Activated gamma-delta T cell treated with Interleukin-2 at 50 U/mL for 16 hours (primary cell): ENCODE measurements at regions not wholly inside any gene's neighbourhood (a gene's known extent, or its start where the extent isn't known, plus 50 kb on each side); places are given as distances from the start of the nearest gene placed in this dataset.
A peak's percentile ranks its signal among the peaks of the same experiment; 100 is the strongest.

Experiments used
- DNase-seq: peaks from one replicate; pipeline ENCODE4 v3.0.0-alpha.2; 2020

- no peak for DNase-seq
These were observed 53.8 kb upstream of the ASB18 start for GRCh38 chr2:236317938-236318396.

GRCh38 chr2:236318401-236318800 is 54.2 kb upstream of the ASB18 start:
- DNase-seq = no peak

- DNase-seq = no peak
These were observed 54.8 kb upstream of the ASB18 start for GRCh38 chr2:236319036-236319435.

GRCh38 chr2:236321415-236321814 is 57.2 kb upstream of the ASB18 start:
- no peak for DNase-seq

- DNase-seq = no peak
These were observed 69.4 kb upstream of the ASB18 start for GRCh38 chr2:236333417-236334121.

GRCh38 chr2:236334122-236334876 is 70.1 kb upstream of the ASB18 start:
- no peak for DNase-seq

- no peak for DNase-seq
These were observed 71.7 kb upstream of the ASB18 start for GRCh38 chr2:236335696-236336574.

- no peak for DNase-seq
These were observed 72.6 kb upstream of the ASB18 start for GRCh38 chr2:236336575-236337464.

GRCh38 chr2:236337465-236338325 is 73.5 kb upstream of the ASB18 start:
- DNase-seq = no peak

GRCh38 chr2:236338495-236339184 is 74.4 kb upstream of the ASB18 start:
- DNase-seq = no peak

GRCh38 chr2:236340251-236340650 is 76.0 kb upstream of the ASB18 start:
- no peak for DNase-seq

GRCh38 chr2:236341067-236341466 is 76.9 kb upstream of the ASB18 start:
- DNase-seq = no peak

GRCh38 chr2:236341721-236342120 is 77.5 kb upstream of the ASB18 start:
- DNase-seq = no peak

- no peak for DNase-seq
These were observed 78.3 kb upstream of the ASB18 start for GRCh38 chr2:236342507-236342906.

- DNase-seq = no peak
These were observed 78.7 kb upstream of the ASB18 start for GRCh38 chr2:236342951-236343350.

GRCh38 chr2:236343400-236344161 is 79.4 kb upstream of the ASB18 start:
- peak; percentile 39 for DNase-seq

- DNase-seq = no peak
These were observed 80.2 kb upstream of the ASB18 start for GRCh38 chr2:236344446-236344845.

GRCh38 chr2:236345081-236345714 is 81.0 kb upstream of the ASB18 start:
- no peak for DNase-seq

GRCh38 chr2:236346366-236346765 is 82.2 kb upstream of the ASB18 start:
- no peak for DNase-seq
